ACC112 (cell line): ENCODE measurements at regions not wholly inside any gene's neighbourhood (a gene's known extent, or its start where the extent isn't known, plus 50 kb on each side); places are given as distances from the start of the nearest gene placed in this dataset.

Source experiments
- H2AFZ ChIP-seq: fragments of 200-600 bp; sonication (generic); one replicate; pipeline ENCODE4 v1.6.0; 2017; ENCODE audit warnings: antibody characterized with exemption, low read length; ENCODE audit not compliant: unreplicated experiment
- H3K27ac ChIP-seq: fragments of 200-600 bp; sonication (generic); 2 replicates; pipeline ENCODE4 v1.5.1; 2014; ENCODE audit warnings: low read depth, mild to moderate bottlenecking, antibody characterized with exemption, low read length, moderate library complexity
- H3K27me3 ChIP-seq: fragments of 200-600 bp; sonication (generic); 2 replicates; pipeline ENCODE4 v1.6.1; 2014; ENCODE audit warnings: mild to moderate bottlenecking, antibody characterized with exemption, low read length, moderate library complexity, mixed read lengths; ENCODE audit not compliant: insufficient read depth
- H3K36me3 ChIP-seq: fragments of 200-600 bp; sonication (generic); 2 replicates; pipeline ENCODE4 v1.6.1; 2016; ENCODE audit warnings: mild to moderate bottlenecking, antibody characterized with exemption, low read length, moderate library complexity, mixed read lengths; ENCODE audit not compliant: insufficient read depth
- H3K4me1 ChIP-seq: fragments of 200-600 bp; sonication (generic); one replicate; pipeline ENCODE4 v1.6.1; 2016; ENCODE audit warnings: low read length, mixed read lengths; ENCODE audit not compliant: insufficient read depth, unreplicated experiment, control insufficient read depth
- H3K4me3 ChIP-seq: fragments of 200-600 bp; sonication (generic); 2 replicates; pipeline ENCODE4 v1.5.1; 2014; ENCODE audit warnings: mild to moderate bottlenecking, low read depth, low read length
- H3K79me2 ChIP-seq: fragments of 200-600 bp; sonication (generic); one replicate; pipeline ENCODE4 v1.6.0; 2016; ENCODE audit warnings: low read length; ENCODE audit not compliant: control insufficient read depth, unreplicated experiment, insufficient read depth

- no peak overlapping the region for H2AFZ ChIP-seq
- no peaks in the 10 kb centered on the region for H3K4me1 ChIP-seq
- H3K27me3 ChIP-seq, result no peaks in the 10 kb centered on the region
- H3K79me2 ChIP-seq, result no peaks in the 10 kb centered on the region
- H3K27ac ChIP-seq, result no peak overlapping the region
- H3K4me3 ChIP-seq, result no peak overlapping the region
- H3K36me3 ChIP-seq, result no peaks in the 10 kb centered on the region
Measured at GRCh38 chr5:162323466-162323865, 255.9 kb downstream of the GABRG2 start.

GRCh38 chr5:162324328-162324727 lies 256.8 kb downstream of the GABRG2 start:
- H3K4me1 ChIP-seq, result no peaks in the 10 kb centered on the region
- no peaks in the 10 kb centered on the region for H3K27me3 ChIP-seq
- no peak overlapping the region for H3K4me3 ChIP-seq
- no peak overlapping the region for H2AFZ ChIP-seq
- no peak overlapping the region for H3K27ac ChIP-seq
- no peaks in the 10 kb centered on the region for H3K79me2 ChIP-seq
- H3K36me3 ChIP-seq, result no peaks in the 10 kb centered on the region

- no peak overlapping the region for H3K4me3 ChIP-seq
- H3K79me2 ChIP-seq, result no peaks in the 10 kb centered on the region
- no peak overlapping the region for H2AFZ ChIP-seq
- H3K27me3 ChIP-seq, result no peaks in the 10 kb centered on the region
- no peaks in the 10 kb centered on the region for H3K4me1 ChIP-seq
- no peak overlapping the region for H3K27ac ChIP-seq
- no peaks in the 10 kb centered on the region for H3K36me3 ChIP-seq
Measured at GRCh38 chr5:162325143-162325727, 257.7 kb downstream of the GABRG2 start.

- Histone ChIP-seq H3K79me2 (no peaks in the 10 kb centered on the region), H3K4me3 (no peak overlapping the region), H2AFZ (no peak overlapping the region), H3K4me1 (no peaks in the 10 kb centered on the region), H3K36me3 (no peaks in the 10 kb centered on the region), H3K27ac (no peak overlapping the region), H3K27me3 (no peaks in the 10 kb centered on the region)
Measured at GRCh38 chr5:162334944-162335343, 267.4 kb downstream of the GABRG2 start.

- Histone ChIP-seq H3K79me2 (no peaks in the 10 kb centered on the region), H3K27me3 (no peaks in the 10 kb centered on the region), H3K4me1 (no peaks in the 10 kb centered on the region), H2AFZ (no peak overlapping the region), H3K4me3 (no peak overlapping the region), H3K27ac (no peak overlapping the region), H3K36me3 (no peaks in the 10 kb centered on the region)
Measured at GRCh38 chr5:162360373-162360931, 292.9 kb downstream of the GABRG2 start.

GRCh38 chr5:162372256-162372655 lies 304.7 kb downstream of the GABRG2 start:
- H2AFZ ChIP-seq, result no peak overlapping the region
- H3K79me2 ChIP-seq, result no peaks in the 10 kb centered on the region
- H3K27ac ChIP-seq, result no peak overlapping the region
- H3K27me3 ChIP-seq, result no peaks in the 10 kb centered on the region
- H3K4me3 ChIP-seq, result no peak overlapping the region
- H3K36me3 ChIP-seq, result no peaks in the 10 kb centered on the region
- no peaks in the 10 kb centered on the region for H3K4me1 ChIP-seq

- H3K36me3 ChIP-seq, result no peaks in the 10 kb centered on the region
- no peak overlapping the region for H2AFZ ChIP-seq
- no peak overlapping the region for H3K4me3 ChIP-seq
- H3K4me1 ChIP-seq, result no peaks in the 10 kb centered on the region
- no peak overlapping the region for H3K27ac ChIP-seq
- no peaks in the 10 kb centered on the region for H3K27me3 ChIP-seq
- no peaks in the 10 kb centered on the region for H3K79me2 ChIP-seq
Measured at GRCh38 chr5:162377895-162378294, 310.3 kb downstream of the GABRG2 start.

GRCh38 chr5:162382839-162383238 lies 315.3 kb downstream of the GABRG2 start:
- no peaks in the 10 kb centered on the region for H3K36me3 ChIP-seq
- H3K4me3 ChIP-seq, result no peak overlapping the region
- no peaks in the 10 kb centered on the region for H3K27me3 ChIP-seq
- H3K4me1 ChIP-seq, result no peaks in the 10 kb centered on the region
- H3K79me2 ChIP-seq, result no peaks in the 10 kb centered on the region
- no peak overlapping the region for H2AFZ ChIP-seq
- no peak overlapping the region for H3K27ac ChIP-seq

- H2AFZ ChIP-seq, result no peak overlapping the region
- no peak overlapping the region for H3K27ac ChIP-seq
- no peaks in the 10 kb centered on the region for H3K79me2 ChIP-seq
- no peaks in the 10 kb centered on the region for H3K4me1 ChIP-seq
- H3K36me3 ChIP-seq, result no peaks in the 10 kb centered on the region
- H3K27me3 ChIP-seq, result no peaks in the 10 kb centered on the region
- no peak overlapping the region for H3K4me3 ChIP-seq
Measured at GRCh38 chr5:162384225-162384624, 316.7 kb downstream of the GABRG2 start.

GRCh38 chr5:162391833-162392232 lies 324.3 kb downstream of the GABRG2 start:
- Histone ChIP-seq H3K79me2 (no peaks in the 10 kb centered on the region), H3K27ac (no peak overlapping the region), H3K27me3 (no peaks in the 10 kb centered on the region), H3K4me3 (no peak overlapping the region), H2AFZ (no peak overlapping the region), H3K36me3 (no peaks in the 10 kb centered on the region), H3K4me1 (no peaks in the 10 kb centered on the region)

GRCh38 chr5:162392336-162392735 lies 324.8 kb downstream of the GABRG2 start:
- Histone ChIP-seq H2AFZ (no peak overlapping the region), H3K4me3 (no peak overlapping the region), H3K79me2 (no peaks in the 10 kb centered on the region), H3K27me3 (no peaks in the 10 kb centered on the region), H3K27ac (no peak overlapping the region), H3K36me3 (no peaks in the 10 kb centered on the region), H3K4me1 (no peaks in the 10 kb centered on the region)
